ENCODE measurements at regions not wholly inside any gene's neighbourhood (a gene's known extent, or its start where the extent isn't known, plus 50 kb on each side); places are given as distances from the start of the nearest gene placed in this dataset.
"Not testable (repeated sequence)": the region's sequence is repeated elsewhere in the genome, so short reads cannot be mapped to it uniquely, and the experiment has no call there.

DNA sequence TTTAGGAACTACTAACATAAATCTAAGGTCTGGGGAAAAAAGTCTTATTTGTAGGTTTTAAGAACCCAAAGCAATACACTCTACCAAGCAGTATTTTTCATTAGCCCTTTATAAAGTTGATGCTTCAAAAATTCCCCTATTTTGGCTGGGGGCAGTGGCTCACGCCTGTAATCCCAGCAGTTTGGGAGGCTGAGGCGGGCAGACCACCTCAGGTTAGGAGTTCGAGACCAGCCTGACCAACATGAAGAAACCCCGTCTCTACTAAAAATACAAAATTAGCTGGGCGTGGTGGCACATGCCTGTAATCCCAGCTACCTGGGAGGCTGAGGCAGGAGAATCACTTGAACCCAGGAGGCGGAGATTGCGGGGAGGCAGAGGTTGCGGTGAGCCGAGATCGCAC is 86.5 kb upstream of the DST start:
- TF ChIP-seq, protein P1, sequence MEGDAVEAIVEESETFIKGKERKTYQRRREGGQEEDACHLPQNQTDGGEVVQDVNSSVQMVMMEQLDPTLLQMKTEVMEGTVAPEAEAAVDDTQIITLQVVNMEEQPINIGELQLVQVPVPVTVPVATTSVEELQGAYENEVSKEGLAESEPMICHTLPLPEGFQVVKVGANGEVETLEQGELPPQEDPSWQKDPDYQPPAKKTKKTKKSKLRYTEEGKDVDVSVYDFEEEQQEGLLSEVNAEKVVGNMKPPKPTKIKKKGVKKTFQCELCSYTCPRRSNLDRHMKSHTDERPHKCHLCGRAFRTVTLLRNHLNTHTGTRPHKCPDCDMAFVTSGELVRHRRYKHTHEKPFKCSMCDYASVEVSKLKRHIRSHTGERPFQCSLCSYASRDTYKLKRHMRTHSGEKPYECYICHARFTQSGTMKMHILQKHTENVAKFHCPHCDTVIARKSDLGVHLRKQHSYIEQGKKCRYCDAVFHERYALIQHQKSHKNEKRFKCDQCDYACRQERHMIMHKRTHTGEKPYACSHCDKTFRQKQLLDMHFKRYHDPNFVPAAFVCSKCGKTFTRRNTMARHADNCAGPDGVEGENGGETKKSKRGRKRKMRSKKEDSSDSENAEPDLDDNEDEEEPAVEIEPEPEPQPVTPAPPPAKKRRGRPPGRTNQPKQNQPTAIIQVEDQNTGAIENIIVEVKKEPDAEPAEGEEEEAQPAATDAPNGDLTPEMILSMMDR (IDR thresholded peaks at IDR 0.05), result not testable (repeated sequence)
- not testable (repeated sequence) for TF ChIP-seq POLR2A, POLR2AphosphoS5 (IDR thresholded peaks at IDR 0.05)

Measured in upper lobe of left lung (tissue), 4 donors.